MCF 10A (cell line): ENCODE measurements at regions not wholly inside any gene's neighbourhood (a gene's known extent, or its start where the extent isn't known, plus 50 kb on each side); places are given as distances from the start of the nearest gene placed in this dataset.

Experiments
- BruUV-seq: library from RNA; stranded (reverse); fragments of 400-500 nt; replicated peaks from 2 replicates; lab custom pipeline; 2021; lab: Mats Ljungman, UMichigan
- CTCF ChIA-PET: fragments of 300-600 bp; sonication (Branson Sonifier 250); formaldehyde crosslinking; extraction: SDS; loops from one replicate; lab custom pipeline; 2021; ENCODE audit warnings: antibody characterized with exemption, inconsistent platforms; lab: Yijun Ruan, JAX
- POLR2A ChIA-PET: fragments of 300-600, 350-650 bp; sonication (Branson Sonifier 250); formaldehyde crosslinking; extraction: SDS; loops from one replicate; lab custom pipeline; 2020; ENCODE audit warnings: antibody characterized with exemption, inconsistent platforms; lab: Yijun Ruan, JAX
- DNase-seq: peaks from one replicate; pipeline ENCODE4 v3.0.0-alpha.2; 2018; ENCODE audit not compliant: unreplicated experiment
- H3K27ac Mint-ChIP-seq: one replicate; pipeline ENCODE4 v1.8.0; 2022; ENCODE audit warnings: mild to moderate bottlenecking, low read depth, mixed read lengths; ENCODE audit not compliant: unreplicated experiment
- H3K27me3 Mint-ChIP-seq: one replicate; pipeline ENCODE4 v1.8.0; 2022; ENCODE audit warnings: mixed read lengths; ENCODE audit not compliant: insufficient read depth, unreplicated experiment
- H3K36me3 Mint-ChIP-seq: one replicate; pipeline ENCODE4 v1.8.0; 2022; ENCODE audit warnings: mild to moderate bottlenecking, moderate library complexity, mixed read lengths; ENCODE audit not compliant: insufficient read depth, unreplicated experiment
- H3K4me1 Mint-ChIP-seq: one replicate; pipeline ENCODE4 v1.8.0; 2022; ENCODE audit warnings: mixed read lengths; ENCODE audit not compliant: insufficient read depth, unreplicated experiment
- H3K4me3 Mint-ChIP-seq: one replicate; pipeline ENCODE4 v1.8.0; 2022; ENCODE audit warnings: mild to moderate bottlenecking, moderate library complexity, mixed read lengths; ENCODE audit not compliant: unreplicated experiment
- H3K9me3 Mint-ChIP-seq: one replicate; pipeline ENCODE4 v1.8.0; 2022; ENCODE audit warnings: mixed read lengths; ENCODE audit not compliant: unreplicated experiment
- intact Hi-C: fragments of 100-400 bp; cut with micrococcal nuclease; formaldehyde crosslinking; loops from 2 replicates; pipeline ENCODE4 v1.14.1; 2022
- TF ChIP-seq, protein P1 (sequence below): fragments of 200-600 bp; IDR thresholded peaks from one replicate; pipeline ENCODE4 v1.8.0; 2022; ENCODE audit warnings: antibody characterized with exemption, mild to moderate bottlenecking; ENCODE audit not compliant: unreplicated experiment

DNA sequence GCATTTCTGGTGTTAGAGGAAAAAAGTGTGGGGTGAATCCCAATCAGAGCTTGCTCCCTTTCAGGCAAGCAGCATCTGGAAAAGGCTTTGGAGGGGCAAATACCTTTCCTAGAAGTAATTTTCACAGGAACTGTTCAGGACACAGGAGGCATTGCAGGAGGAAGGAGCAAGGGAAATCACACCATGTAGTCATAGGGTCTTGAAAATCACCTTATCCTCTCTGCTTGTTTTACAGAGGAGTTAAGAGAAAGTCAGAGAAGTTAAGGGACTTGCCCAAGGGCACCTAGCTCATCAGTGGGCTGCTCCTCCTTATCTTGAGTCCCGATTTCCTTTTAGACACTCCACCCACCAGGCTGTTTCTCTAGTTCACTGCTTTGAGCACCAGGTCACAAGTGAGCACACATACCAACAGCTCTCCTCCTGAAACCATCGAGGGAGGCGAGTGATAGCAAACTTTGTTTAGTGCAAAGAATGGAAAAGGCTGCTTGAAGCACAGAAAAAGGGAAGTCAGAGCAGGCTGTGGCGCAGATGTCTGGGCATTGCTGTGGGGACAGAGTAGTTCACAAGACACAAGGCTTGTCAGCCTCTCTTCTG, 89.2 kb upstream of the CXCR4 start:
- TF ChIP-seq, protein P1, sequence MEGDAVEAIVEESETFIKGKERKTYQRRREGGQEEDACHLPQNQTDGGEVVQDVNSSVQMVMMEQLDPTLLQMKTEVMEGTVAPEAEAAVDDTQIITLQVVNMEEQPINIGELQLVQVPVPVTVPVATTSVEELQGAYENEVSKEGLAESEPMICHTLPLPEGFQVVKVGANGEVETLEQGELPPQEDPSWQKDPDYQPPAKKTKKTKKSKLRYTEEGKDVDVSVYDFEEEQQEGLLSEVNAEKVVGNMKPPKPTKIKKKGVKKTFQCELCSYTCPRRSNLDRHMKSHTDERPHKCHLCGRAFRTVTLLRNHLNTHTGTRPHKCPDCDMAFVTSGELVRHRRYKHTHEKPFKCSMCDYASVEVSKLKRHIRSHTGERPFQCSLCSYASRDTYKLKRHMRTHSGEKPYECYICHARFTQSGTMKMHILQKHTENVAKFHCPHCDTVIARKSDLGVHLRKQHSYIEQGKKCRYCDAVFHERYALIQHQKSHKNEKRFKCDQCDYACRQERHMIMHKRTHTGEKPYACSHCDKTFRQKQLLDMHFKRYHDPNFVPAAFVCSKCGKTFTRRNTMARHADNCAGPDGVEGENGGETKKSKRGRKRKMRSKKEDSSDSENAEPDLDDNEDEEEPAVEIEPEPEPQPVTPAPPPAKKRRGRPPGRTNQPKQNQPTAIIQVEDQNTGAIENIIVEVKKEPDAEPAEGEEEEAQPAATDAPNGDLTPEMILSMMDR: no peak
- DNase-seq: no peak
- peaks cover 7% of the 10 kb centered on the region for H3K9me3 Mint-ChIP-seq
- no peak overlapping the region for H3K4me3 Mint-ChIP-seq
- no peaks in the 10 kb centered on the region for H3K36me3 Mint-ChIP-seq
- CTCF ChIA-PET: interaction anchor here (0.7 kb wide), 1 partner anchor 304 kb away, joined by 3 read pairs; no protein-coding TSS in a partner anchor
- POLR2A ChIA-PET: no interaction called here
- H3K27me3 Mint-ChIP-seq: no peaks in the 10 kb centered on the region
- intact Hi-C loops: no loop called here
- H3K4me1 Mint-ChIP-seq: no peaks in the 10 kb centered on the region
- no peak overlapping the region for H3K27ac Mint-ChIP-seq
- no TSS peak for BruUV-seq

DNA sequence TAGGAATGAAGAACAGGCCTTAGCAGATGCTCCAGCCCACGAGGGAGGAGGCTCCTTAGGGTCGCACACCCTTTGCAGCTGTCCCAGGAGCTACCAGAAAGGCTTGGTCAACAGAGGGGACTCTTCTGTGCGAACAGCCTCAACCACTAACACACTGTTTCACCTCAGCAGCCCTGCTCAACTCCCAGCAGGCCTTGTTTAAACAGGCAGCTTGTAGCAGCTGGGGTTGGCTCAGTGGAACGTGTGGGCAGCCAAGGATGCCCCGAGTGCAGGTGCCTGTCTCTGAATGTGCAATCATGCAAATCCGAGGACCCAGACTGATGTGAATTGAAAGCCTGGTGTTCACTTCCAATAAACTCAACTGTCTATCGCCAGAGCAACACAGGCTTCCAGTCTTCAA, 88.7 kb upstream of the CXCR4 start:
- H3K4me1 Mint-ChIP-seq: no peaks in the 10 kb centered on the region
- no TSS peak for BruUV-seq
- POLR2A ChIA-PET: no interaction called here
- TF ChIP-seq, protein P1: no peak
- H3K27ac Mint-ChIP-seq: no peak overlapping the region
- DNase-seq: no peak
- H3K27me3 Mint-ChIP-seq: no peaks in the 10 kb centered on the region
- intact Hi-C loops: no loop called here
- CTCF ChIA-PET: interaction anchor here (0.7 kb wide), 1 partner anchor 304 kb away, joined by 3 read pairs; no protein-coding TSS in a partner anchor
- H3K9me3 Mint-ChIP-seq: peaks cover 7% of the 10 kb centered on the region
- H3K4me3 Mint-ChIP-seq: no peak overlapping the region
- no peaks in the 10 kb centered on the region for H3K36me3 Mint-ChIP-seq

DNA sequence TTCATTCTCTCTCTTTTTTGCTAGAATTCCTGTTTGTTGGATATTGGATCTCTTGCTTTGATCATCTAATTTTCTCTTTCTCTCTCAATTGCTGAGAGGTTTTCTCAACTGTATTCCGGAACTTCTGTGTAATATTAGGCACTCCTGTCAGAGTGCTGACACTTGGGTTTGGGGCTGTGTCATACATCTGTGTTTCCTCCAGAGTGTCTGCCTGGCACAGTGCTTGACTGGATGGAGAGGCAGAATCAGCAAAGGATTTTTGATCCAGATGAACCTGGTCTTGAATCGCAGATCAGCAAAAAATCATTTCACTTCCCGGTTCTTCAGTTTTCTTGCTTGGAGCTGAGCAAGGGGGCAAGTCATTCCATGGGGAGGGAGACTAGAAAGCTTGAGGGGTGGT, 87.7 kb upstream of the CXCR4 start:
- Mint-ChIP-seq H3K9me3 (peaks cover 5% of the 10 kb centered on the region), H3K36me3 (no peaks in the 10 kb centered on the region), H3K4me3 (no peak overlapping the region), H3K27ac (no peak overlapping the region), H3K27me3 (no peaks in the 10 kb centered on the region), H3K4me1 (no peaks in the 10 kb centered on the region)
- ChIA-PET POLR2A (no interaction called here), CTCF (interaction anchor here (0.6 kb wide), 1 partner anchor 74 kb away, joined by 3 read pairs; no protein-coding TSS in a partner anchor)
- TF ChIP-seq, protein P1: no peak
- no TSS peak for BruUV-seq
- no peak for DNase-seq
- intact Hi-C loops: no loop called here

GRCh38 chr2:136204971-136205370, 87.0 kb upstream of the CXCR4 start:
- ChIA-PET POLR2A (no interaction called here), CTCF (no interaction called here)
- TF ChIP-seq, protein P1: no peak
- intact Hi-C loops: no loop called here
- Mint-ChIP-seq H3K27ac (no peak overlapping the region), H3K4me3 (no peak overlapping the region), H3K27me3 (no peaks in the 10 kb centered on the region), H3K36me3 (no peaks in the 10 kb centered on the region), H3K9me3 (no peaks in the 10 kb centered on the region), H3K4me1 (no peaks in the 10 kb centered on the region)
- no peak for DNase-seq
- BruUV-seq: no TSS peak
